ENCODE measurements at regions not wholly inside any gene's neighbourhood (a gene's known extent, or its start where the extent isn't known, plus 50 kb on each side); places are given as distances from the start of the nearest gene placed in this dataset.

- H3K27ac Mint-ChIP-seq, result no peak overlapping the region
- CTCF ChIA-PET, result no interaction called here
- POLR2A ChIA-PET, result no interaction called here
- no peaks in the 10 kb centered on the region for H3K4me1 Mint-ChIP-seq (ENCODE audit: low read depth)
- Histone ChIP-seq H3K9me3 (ENCODE audit: control insufficient read depth in 1 of 2, insufficient read depth in 1 of 2, low read length in 2 of 2) (peaks cover 3 to 16% of the 10 kb centered on the region in 2 experiments), H3K4me3 (ENCODE audit: low read length) (no peak overlapping the region), H3K36me3 (ENCODE audit: insufficient read depth, low read length) (no peaks in the 10 kb centered on the region), H3K4me1 (ENCODE audit: insufficient read depth, low read length) (no peaks in the 10 kb centered on the region), H3K27ac (ENCODE audit: low read depth in 1 of 2, low read length in 2 of 2) (no peak overlapping the region), H3K27me3 (ENCODE audit: control insufficient read depth in 1 of 2, insufficient read depth in 2 of 2, low read length in 2 of 2) (no peaks in the 10 kb centered on the region)
- H3K9me3 Mint-ChIP-seq, result peaks cover 19% of the 10 kb centered on the region
- no peak overlapping the region for H3K4me3 Mint-ChIP-seq
- ATAC-seq (ENCODE audit: poor library complexity) (no peak), DNase-seq (no peak)
- no peak for TF ChIP-seq CTCF (IDR thresholded peaks at IDR 0.05)
- intact Hi-C loops (cut with DNase I, micrococcal nuclease), result no loop called here
- no peaks in the 10 kb centered on the region for H3K27me3 Mint-ChIP-seq
- no peaks in the 10 kb centered on the region for H3K36me3 Mint-ChIP-seq (ENCODE audit: low read depth)
These were observed 475.9 kb upstream of the GRID2 start for GRCh38 chr4:91827914-91828313.

DNA sequence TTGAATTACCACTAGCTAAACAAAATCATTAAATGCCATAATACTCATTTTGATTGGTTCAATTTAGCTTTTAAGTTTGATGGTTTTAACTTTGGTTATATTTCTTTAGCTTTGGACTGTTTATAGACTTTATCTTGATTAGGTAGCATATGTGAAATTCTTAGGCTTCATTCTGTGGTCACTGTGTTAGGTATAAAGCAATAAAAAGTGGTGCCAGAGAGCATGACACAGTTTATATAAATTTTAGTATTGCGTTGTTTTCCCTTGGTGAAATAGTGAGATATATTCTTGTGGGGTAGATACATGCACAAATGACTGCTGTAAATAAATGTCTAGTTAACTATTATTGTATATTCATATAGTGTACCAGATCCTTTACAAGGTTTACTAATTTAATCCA, 474.2 kb upstream of the GRID2 start:
- intact Hi-C loops (cut with DNase I, micrococcal nuclease), result no loop called here
- no peaks in the 10 kb centered on the region for H3K4me1 Mint-ChIP-seq (ENCODE audit: low read depth)
- H3K27ac Mint-ChIP-seq, result no peak overlapping the region
- CTCF ChIA-PET, result no interaction called here
- H3K36me3 Mint-ChIP-seq (ENCODE audit: low read depth), result no peaks in the 10 kb centered on the region
- H3K4me3 Mint-ChIP-seq, result no peak overlapping the region
- Histone ChIP-seq H3K4me1 (ENCODE audit: insufficient read depth, low read length) (no peaks in the 10 kb centered on the region), H3K4me3 (ENCODE audit: low read length) (no peak overlapping the region), H3K9me3 (ENCODE audit: control insufficient read depth in 1 of 2, insufficient read depth in 1 of 2, low read length in 2 of 2) (peaks cover 8 to 29% of the 10 kb centered on the region in 2 experiments), H3K36me3 (ENCODE audit: insufficient read depth, low read length) (no peaks in the 10 kb centered on the region), H3K27me3 (ENCODE audit: control insufficient read depth in 1 of 2, insufficient read depth in 2 of 2, low read length in 2 of 2) (no peaks in the 10 kb centered on the region), H3K27ac (ENCODE audit: low read depth in 1 of 2, low read length in 2 of 2) (no peak overlapping the region)
- DNase-seq (no peak), ATAC-seq (ENCODE audit: poor library complexity) (no peak)
- peaks cover 18% of the 10 kb centered on the region for H3K9me3 Mint-ChIP-seq
- no peaks in the 10 kb centered on the region for H3K27me3 Mint-ChIP-seq
- POLR2A ChIA-PET, result no interaction called here
- TF ChIP-seq CTCF (IDR thresholded peaks at IDR 0.05), result no peak

DNA sequence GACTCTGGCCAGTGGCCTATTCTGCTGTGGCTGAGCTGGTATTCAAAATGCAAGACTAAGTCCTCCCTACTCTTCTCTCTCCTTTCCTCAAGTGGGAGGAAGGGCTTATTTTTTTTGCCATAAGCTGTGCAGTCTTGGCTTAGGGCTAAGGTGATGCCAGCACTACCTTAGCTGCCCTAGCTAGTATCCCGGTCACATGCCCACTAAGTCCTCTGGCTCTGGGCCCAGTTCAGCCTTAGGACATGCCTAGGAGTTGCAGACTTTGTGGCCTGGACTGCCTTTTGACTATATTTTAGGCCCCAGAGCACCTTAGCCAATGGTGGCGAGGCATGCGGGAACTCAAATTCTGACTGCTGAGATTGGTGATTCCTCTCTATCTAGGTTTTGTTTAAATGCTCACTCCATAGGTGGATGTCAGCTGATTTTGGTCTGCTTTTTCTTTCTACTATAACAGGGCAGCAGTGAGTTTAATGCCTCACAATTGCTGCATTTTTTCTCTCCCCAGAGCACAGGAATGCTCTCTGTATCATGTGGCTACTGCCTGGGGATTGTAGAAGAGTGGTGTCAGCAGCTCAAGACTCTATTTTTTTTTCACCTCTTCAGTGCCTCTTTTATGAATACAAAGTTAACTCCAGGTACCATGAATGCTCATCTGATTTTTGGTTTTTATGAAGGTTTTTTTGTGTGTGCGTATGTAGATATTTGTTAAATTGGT, 472.9 kb upstream of the GRID2 start:
- no peaks in the 10 kb centered on the region for H3K4me1 ChIP-seq (ENCODE audit: insufficient read depth, low read length)
- H3K27ac ChIP-seq (ENCODE audit: low read depth in 1 of 2, low read length in 2 of 2), result no peak overlapping the region
- intact Hi-C loops (cut with DNase I, micrococcal nuclease), result no loop called here
- DNase-seq (no peak), ATAC-seq (ENCODE audit: poor library complexity) (no peak)
- H3K27me3 ChIP-seq (ENCODE audit: control insufficient read depth in 1 of 2, insufficient read depth in 2 of 2, low read length in 2 of 2), result no peaks in the 10 kb centered on the region
- no peak for TF ChIP-seq CTCF (IDR thresholded peaks at IDR 0.05)
- Mint-ChIP-seq H3K27ac (no peak overlapping the region), H3K4me1 (ENCODE audit: low read depth) (no peaks in the 10 kb centered on the region), H3K9me3 (peaks cover 16% of the 10 kb centered on the region), H3K4me3 (no peak overlapping the region), H3K36me3 (ENCODE audit: low read depth) (no peaks in the 10 kb centered on the region), H3K27me3 (no peaks in the 10 kb centered on the region)
- ChIA-PET POLR2A (no interaction called here), CTCF (no interaction called here)
- H3K36me3 ChIP-seq (ENCODE audit: insufficient read depth, low read length), result no peaks in the 10 kb centered on the region
- no peak overlapping the region for H3K4me3 ChIP-seq (ENCODE audit: low read length)
- peaks cover 12 to 26% of the 10 kb centered on the region in 2 experiments for H3K9me3 ChIP-seq (ENCODE audit: control insufficient read depth in 1 of 2, insufficient read depth in 1 of 2, low read length in 2 of 2)

Data from CD4-positive, alpha-beta T cell (primary cell).